ENCODE measurements at regions not wholly inside any gene's neighbourhood (a gene's known extent, or its start where the extent isn't known, plus 50 kb on each side); places are given as distances from the start of the nearest gene placed in this dataset.

DNA sequence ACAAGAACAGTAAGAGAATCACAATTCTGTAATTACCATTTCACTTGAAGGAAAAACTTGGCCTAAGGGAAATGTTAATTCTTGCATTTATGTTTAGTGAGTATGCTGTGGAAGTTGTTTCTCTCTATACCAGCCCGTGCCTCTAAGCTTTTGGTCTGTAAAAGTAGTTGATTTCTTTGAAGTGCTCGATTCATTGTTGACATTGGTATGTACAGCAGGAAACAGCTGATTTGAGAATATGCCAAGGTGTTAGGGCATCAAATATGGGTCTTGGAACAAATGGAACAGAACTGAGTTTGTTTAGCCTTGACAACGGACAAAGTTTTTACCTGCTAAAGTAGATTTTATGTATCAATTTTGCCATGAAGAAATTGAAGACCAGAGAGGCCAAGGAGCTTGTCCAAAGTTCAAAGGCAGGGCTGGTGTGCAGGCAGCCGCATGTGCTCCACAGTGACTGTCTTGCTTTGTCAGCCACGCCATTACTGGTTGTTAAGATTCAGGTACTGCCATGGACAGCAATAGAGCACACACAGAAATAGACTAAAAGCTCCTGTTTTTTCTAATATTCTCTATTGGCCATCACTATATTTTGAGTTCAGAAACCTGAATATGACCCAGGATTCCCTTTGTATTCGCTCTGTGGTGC, 75.5 kb upstream of the TLR3 start:
- DNase-seq: no peak

DNA sequence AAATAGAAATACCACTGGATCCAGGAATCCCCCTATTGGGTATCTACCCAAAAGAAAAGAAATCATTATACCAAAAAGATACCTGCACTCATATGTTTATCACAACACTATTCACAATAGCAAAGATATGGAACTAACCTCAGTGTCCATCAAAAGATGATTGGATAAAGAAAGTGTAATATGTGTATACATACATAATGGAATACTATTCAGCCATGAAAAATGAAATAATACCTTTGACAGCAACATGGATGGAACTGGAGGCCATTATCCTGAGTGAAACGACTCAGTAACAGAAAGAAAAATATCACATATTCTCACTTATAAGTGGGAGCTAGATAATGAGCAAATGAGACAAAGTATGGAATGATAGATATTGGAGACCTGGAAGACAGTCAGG, 74.2 kb upstream of the TLR3 start:
- no peak for DNase-seq

DNA sequence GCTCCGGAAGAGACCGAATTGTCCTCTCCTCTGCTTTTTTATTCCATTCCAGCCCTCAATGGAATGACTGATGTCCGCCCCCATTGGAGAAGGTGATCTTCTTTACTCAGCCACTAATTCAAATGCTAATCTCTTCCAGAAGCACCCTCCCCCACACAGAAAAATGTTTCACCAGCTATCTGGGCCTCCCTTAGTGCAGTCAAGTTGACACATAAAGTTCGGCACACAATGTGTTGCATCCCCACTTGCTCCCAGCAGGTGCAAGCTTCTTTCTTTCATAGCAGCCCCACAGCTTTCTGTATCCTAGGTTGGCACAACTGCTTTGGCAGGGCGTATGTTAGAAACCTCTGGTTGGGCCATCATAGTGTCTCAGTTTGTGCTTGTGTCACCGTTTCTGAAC, 73.3 kb upstream of the TLR3 start:
- no peak for DNase-seq

DNA sequence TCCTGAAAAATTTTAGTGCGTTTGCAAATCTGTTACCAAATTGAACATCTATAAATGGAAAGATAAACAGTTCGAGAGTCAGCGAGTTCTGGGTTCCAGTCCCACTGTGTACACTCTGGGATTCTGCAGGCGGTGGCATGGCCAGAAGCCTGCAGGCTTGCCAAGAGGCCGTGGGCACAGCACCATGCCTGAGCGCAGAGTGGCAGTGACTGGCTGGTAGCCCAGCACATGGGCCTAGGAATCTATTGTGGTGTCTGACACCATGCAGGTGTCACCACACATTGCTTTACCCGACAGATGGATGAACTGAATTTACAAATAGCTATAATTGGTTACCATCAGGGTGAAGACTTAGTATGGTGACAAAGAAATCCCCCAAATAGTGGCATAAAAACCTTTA, 71.7 kb upstream of the TLR3 start:
- no peak for DNase-seq

DNA sequence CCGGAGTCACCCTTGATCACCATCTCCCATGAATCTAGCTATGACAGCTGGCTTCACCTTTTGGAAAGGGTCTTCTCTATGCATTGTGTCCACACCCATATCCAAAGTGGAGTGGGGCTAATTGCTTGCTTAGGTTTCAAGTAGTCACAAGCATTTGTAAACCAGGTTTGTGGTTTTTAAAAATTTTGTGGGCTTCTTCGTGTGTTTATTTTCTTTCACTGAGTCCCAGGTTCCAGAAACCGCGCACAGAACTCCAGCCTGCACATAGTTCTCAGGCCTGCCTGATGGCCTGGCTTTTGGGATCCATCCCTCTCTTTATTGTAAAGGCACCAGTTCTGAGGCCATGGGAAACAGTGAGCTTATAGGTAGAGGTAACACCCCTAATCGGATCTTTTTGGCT, 70.2 kb upstream of the TLR3 start:
- DNase-seq: no peak

DNA sequence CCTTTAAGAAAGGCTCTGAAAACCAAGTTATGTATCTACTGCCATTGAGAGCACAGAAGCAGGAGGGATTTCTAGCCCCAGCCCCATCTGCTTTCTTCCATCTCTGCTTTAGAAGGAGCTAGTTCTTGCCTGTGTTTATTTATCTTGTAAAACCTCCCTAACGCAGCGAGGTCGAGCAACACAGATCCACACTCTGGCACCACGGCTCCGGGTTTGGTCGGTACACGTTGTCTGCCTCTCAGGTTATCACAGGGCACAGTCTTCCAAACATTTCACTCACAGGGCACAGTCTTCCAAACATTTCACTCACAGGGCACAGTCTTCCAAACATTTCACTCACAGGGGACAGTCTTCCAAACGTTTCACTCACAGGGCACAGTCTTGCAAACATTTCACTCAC, 69.7 kb upstream of the TLR3 start:
- no peak for DNase-seq

DNA sequence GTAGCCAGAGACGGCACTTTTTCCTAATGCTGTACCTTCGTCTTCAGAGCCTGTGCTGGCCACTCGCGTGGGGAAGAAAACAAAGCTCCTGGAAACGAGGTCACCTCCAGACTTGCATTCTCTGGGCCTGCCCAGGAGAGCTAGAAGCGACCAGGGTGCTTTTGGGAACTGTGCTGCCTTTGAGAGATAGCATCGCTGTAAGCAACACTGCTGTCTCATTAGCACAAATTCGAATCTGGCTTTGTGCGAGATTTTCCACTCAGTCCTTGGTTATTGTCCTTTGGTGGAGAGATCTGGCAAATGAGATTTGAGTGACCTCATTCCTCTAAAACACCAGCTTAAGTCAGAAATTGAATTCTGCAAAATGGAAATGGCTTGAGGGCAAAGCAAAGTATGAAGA, 66.1 kb upstream of the TLR3 start:
- no peak for DNase-seq

DNA sequence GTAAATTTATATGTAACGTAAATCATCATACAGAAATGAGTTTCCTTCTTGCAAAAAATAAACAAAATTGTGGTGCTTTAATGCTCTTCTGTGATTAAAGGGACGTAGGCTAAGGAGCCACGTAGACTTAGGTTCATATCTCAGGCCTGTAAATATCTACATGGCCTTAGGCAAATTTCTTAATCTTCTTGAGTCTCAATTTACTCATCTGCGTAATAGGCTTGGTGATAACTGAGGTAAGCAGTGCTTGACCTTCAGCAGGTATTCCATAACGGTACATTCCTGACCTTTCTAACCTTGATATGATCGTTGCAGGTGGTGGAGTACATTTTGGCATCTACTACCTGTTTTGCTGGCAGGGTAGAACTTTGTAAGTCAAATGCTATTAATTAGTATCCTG, 65.2 kb upstream of the TLR3 start:
- DNase-seq: no peak

DNA sequence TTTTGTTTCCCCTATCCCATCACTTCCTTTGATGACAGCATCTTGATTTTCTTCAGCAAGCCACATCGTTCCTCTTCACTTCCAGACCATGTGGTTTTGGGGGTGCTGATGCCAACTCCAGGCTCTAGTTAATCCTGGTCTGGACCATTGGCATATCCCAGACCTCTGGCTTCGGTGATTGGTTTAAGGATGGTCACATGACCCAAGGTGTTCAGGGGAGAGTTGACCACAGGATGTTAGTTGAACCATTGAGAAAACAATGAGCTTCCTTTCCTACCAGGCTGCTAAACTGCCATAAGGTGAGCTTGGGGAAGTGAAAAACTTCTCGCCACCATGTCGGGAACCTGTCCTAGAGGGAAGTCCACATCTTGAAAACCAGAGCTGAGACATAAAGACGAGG, 60.9 kb upstream of the TLR3 start:
- no peak for DNase-seq

DNA sequence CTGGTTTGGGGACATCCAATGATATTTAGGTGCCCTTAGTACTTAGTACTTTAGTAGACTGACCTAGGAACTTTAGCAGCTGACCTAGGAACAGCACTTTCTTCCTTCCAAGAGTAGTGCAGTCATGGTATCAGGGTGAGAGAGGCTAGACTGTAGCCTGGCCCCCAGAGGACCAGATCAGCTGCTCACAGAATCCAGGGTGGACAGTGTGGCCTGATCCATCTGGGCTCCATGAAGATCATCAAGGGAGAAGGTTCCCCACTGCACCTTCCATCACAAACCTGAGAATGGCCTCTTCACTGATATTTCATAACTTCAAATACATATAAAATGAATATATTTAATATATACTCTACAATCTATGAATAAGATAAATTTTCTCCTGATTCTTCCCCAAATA, 59.0 kb upstream of the TLR3 start:
- no peak for DNase-seq

DNA sequence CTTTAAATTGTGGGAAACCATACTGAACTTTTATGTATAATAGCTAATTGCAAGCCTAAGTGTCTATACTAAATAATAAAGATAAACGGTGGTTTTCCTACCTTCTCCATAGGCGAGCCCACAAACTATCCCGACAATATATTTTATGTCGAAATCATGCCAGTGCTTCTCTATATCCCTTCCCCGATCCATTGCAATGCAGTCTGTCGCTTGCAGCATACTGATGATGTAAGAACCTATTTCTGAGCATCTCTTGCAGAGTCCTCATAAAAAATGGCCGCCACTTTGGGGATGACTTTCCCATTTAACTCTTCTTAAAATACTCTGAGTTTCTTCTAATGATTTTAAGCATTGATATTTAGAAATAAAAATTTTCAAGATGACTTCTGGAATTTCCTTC, 58.1 kb upstream of the TLR3 start:
- DNase-seq: no peak

DNA sequence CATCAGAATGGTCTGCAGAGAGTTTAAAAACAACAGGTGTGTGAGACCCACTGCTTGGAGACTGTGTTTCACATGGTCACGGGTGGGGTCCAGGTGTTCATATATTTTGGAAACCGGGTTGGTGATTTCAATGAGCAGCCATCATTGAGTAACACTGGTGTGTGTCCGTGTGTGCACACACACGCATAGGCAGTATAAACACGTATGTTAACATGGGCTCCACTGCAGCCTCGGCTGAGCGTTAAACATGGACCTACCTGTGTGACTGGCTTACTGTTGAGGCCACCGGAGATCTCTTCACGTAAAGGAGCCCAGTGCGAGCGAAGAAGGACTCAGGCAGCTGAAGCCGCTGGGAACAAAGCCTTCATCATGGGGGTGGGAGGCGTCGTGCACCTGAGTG, 56.9 kb upstream of the TLR3 start:
- no peak for DNase-seq

DNA sequence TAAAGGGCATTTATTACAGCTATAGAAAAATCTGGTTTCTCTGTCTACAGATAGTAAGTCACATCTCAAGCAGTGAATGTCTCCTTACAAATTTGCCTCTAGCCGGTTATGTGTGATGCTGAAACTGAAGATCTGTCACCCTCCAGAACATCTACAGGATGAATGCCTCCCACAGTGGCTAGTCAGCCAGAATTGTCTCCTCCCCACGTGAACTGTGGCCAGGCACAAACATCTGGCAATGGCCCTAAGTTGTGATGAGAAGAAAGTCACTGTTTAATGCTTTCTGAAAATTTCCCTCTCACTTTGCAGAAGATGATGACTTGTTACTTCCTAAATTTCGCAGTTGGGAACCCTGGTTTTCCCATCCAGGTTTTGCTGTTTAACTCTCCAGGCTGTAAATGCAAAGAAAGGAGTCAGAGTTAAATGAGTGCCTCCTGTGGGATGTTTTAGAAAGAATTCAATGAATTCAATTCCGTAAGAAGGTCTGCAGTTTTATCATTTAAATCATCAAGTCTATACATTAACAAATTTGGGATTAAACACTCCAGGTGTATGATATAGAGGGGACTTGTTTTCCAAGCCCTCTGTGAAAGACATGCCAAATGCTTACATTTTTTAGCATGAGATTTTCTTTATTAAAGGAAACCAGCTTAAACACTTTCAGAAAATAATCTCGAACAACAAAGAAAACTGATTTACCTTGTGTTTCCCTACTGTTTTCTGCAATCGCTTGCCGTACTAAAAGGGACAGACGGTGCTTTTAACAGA, 55.4 kb upstream of the TLR3 start:
- DNase-seq: no peak

DNA sequence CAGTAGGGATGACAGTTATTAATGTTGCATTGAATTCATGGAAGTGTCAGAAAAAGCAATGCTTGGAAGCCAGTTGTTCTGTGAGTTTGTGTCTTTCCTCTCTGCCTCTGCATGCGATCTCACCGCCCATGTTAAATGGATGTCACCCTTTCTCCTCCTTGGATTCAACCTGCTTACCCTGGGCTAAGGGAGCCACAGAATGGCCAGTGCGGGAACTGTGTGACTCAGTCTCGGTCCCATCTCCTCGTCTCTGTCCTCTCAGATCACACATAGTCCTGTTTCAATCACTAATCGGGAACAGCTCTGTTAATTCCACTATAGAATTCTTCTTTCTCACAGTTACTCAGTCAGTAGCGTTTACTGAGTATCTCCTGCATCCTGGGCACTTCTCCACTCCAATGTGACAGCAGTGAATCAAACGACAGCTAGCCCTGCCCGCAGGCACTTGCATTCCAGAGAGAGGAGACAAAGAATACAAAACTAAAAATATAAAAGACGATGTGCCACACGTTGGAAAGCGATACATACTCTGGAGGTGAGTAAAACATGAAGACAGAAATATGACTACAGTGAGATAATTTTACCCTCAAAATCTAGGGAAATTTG, 53.6 kb upstream of the TLR3 start:
- DNase-seq: no peak

DNA sequence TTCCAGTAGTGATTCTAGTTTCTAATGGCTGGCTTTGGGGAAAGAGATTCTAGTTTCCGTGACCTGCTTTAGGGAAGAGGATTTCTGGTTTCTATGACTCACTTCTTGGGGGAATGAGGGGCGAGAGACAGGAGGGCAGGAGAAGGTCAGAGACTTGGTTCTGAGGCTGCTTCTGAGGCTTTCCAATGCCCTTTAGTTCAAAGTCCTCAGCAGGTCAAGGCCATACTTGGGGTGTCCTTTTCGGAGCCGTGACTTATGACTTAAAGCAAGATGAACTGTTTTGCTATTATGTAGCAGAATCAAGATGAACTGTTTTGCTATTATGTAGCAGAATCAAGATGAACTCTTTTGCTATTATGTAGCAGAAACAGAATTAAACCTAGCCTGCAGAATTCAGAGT, 52.2 kb upstream of the TLR3 start:
- DNase-seq: no peak

DNA sequence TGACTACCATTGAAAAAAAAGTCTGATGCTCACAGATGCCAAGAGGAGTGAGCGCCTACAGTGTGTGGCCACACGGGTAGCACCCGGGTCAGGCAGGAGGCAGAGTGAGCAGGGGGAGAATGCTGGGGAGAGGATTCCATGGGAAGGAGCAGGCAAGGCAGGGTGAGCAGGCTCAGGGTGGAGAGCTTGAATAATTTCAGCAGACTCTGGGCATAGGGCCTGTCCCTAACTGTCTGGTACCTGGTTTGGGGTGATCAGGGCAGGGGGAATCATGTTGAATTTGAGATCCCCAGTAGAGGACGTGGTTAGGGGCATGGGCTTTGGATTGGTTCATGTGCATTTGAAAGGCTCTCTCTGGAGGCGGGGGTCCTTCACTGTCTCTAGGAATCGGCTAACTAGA, 51.2 kb upstream of the TLR3 start:
- DNase-seq: no peak

DNA sequence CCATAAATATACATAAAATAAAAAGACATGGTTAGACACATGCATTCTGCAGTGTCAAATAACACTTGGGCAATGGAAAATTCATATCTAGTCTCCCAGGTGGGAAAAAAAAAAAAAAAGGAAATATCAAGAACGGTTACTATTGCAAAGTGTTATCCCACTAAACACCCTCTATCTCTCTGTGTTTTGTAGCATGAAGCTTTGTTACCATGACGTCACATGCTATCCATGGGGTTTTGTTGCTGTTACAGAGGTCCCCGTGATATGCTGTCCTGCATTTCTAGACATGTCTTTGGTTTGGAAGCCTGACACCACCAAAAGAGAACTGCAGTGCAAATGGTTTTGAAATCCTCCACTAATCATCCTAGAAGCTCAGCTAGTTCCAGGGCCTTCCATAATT, 50.7 kb upstream of the TLR3 start:
- DNase-seq: no peak

DNA sequence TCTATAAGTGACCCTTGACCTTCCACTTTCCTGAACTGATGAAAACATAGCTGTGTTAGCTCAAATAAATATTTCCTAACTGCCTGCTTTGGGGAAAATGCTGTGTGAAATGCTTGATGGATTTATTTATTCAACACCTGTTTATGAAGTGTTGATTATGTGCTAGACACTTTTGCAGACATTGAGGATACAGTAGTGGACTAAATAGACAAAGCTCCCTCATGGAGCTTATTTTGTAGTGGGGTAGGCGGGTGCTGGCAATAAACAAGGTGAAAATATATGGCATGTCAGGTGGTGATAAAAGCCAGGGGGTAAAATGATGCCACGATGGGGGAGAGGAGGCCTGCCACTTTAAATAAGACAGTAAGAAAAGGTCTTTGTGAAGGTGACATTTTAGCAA, 50.2 kb upstream of the TLR3 start:
- no peak for DNase-seq

Measured in suppressor macrophage treated with lipopolysaccharide for 1 hour (primary cell).